ENCODE measurements at regions not wholly inside any gene's neighbourhood (a gene's known extent, or its start where the extent isn't known, plus 50 kb on each side); places are given as distances from the start of the nearest gene placed in this dataset.

- H3K9ac ChIP-seq (ENCODE audit: low read length), result no peak overlapping the region
- no peaks in the 10 kb centered on the region for H3K79me2 ChIP-seq (replicated peaks; ENCODE audit: insufficient read depth, low read length)
- no peaks in the 10 kb centered on the region for H3K36me3 ChIP-seq (ENCODE audit: insufficient read depth, low read length)
- H2AFZ ChIP-seq (ENCODE audit: low read depth, low read length), result no peak overlapping the region
- no peak overlapping the region for H3K27ac ChIP-seq (ENCODE audit: low read length)
- no peaks in the 10 kb centered on the region for H4K20me1 ChIP-seq (ENCODE audit: insufficient read depth)
- no peaks in the 10 kb centered on the region for H3K27me3 ChIP-seq (ENCODE audit: insufficient read depth, low read depth, low read length)
- no peaks in the 10 kb centered on the region for H3K9me3 ChIP-seq (ENCODE audit: low read length)
- H3K4me3 ChIP-seq (ENCODE audit: low read length), result no peak overlapping the region
- no peak for TF ChIP-seq CTCF (IDR thresholded peaks at IDR 0.05; ENCODE audit: poor library complexity, severe bottlenecking)
- H3F3A ChIP-seq (ENCODE audit: insufficient read depth, low read length, poor library complexity, severe bottlenecking), result no peaks in the 10 kb centered on the region
- H3K9me2 ChIP-seq (ENCODE audit: insufficient read depth, low read length), result no peaks in the 10 kb centered on the region
- H3K4me2 ChIP-seq (ENCODE audit: low read length), result no peak overlapping the region
Measured at GRCh38 chr16:79543219-79543618, 57.3 kb downstream of the MAF start.

GRCh38 chr16:79542237-79542774, 58.2 kb downstream of the MAF start:
- no peaks in the 10 kb centered on the region for H3K79me2 ChIP-seq (replicated peaks; ENCODE audit: insufficient read depth, low read length)
- H3K27ac ChIP-seq (ENCODE audit: low read length), result no peak overlapping the region
- no peaks in the 10 kb centered on the region for H3K9me2 ChIP-seq (ENCODE audit: insufficient read depth, low read length)
- no peaks in the 10 kb centered on the region for H3F3A ChIP-seq (ENCODE audit: insufficient read depth, low read length, poor library complexity, severe bottlenecking)
- TF ChIP-seq EP300 (conservative IDR thresholded peaks at IDR 0.05; ENCODE audit: poor library complexity, severe bottlenecking) (no peak), MXI1 (conservative IDR thresholded peaks at IDR 0.05; ENCODE audit: poor library complexity, severe bottlenecking) (no peak), RAD21 (conservative IDR thresholded peaks at IDR 0.05) (no peak), REST (IDR thresholded peaks at IDR 0.05; ENCODE audit: borderline replicate concordance) (no peak), CTCF (IDR thresholded peaks at IDR 0.05; ENCODE audit: poor library complexity, severe bottlenecking) (no peak), SMC3 (conservative IDR thresholded peaks at IDR 0.05; ENCODE audit: poor library complexity) (no peak), TAF1 (IDR thresholded peaks at IDR 0.05; ENCODE audit: low read depth) (no peak), POLR2AphosphoS5 (IDR thresholded peaks at IDR 0.05) (no peak), EZH2 (IDR thresholded peaks at IDR 0.05; ENCODE audit: borderline replicate concordance, insufficient read depth, low read length, poor library complexity, severe bottlenecking) (no peak)
- H4K20me1 ChIP-seq (ENCODE audit: insufficient read depth), result no peaks in the 10 kb centered on the region
- no peaks in the 10 kb centered on the region for H3K36me3 ChIP-seq (ENCODE audit: insufficient read depth, low read length)
- no peak overlapping the region for H2AFZ ChIP-seq (ENCODE audit: low read depth, low read length)
- H3K4me3 ChIP-seq (ENCODE audit: low read length), result no peak overlapping the region
- no peak overlapping the region for H3K9ac ChIP-seq (ENCODE audit: low read length)
- no peak overlapping the region for H3K4me2 ChIP-seq (ENCODE audit: low read length)
- H3K9me3 ChIP-seq (ENCODE audit: low read length), result no peaks in the 10 kb centered on the region
- H3K27me3 ChIP-seq (ENCODE audit: insufficient read depth, low read depth, low read length), result no peaks in the 10 kb centered on the region

Measured in neural cell (in vitro differentiated cells).